ENCODE measurements at regions not wholly inside any gene's neighbourhood (a gene's known extent, or its start where the extent isn't known, plus 50 kb on each side); places are given as distances from the start of the nearest gene placed in this dataset.

DNA sequence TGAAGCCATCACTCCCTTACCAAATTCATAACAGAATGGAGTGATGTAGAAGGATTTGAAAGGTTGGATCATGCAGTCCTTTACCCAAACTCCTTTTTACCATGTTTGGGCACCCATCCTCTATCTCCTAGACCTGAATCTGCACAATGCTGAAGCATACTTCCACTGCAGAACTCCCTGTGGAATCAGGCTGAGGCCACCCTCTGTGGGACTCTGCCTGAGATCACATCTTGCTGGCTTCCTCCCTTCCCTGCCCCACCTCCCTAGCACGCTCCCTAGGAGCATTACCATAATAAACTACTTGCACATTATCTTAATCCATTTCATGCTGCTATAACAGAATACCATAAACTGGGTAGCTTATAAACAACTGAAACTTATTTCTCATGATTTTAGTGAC lies 68.4 kb upstream of the VSTM2B start:
- TF ChIP-seq, protein P1, sequence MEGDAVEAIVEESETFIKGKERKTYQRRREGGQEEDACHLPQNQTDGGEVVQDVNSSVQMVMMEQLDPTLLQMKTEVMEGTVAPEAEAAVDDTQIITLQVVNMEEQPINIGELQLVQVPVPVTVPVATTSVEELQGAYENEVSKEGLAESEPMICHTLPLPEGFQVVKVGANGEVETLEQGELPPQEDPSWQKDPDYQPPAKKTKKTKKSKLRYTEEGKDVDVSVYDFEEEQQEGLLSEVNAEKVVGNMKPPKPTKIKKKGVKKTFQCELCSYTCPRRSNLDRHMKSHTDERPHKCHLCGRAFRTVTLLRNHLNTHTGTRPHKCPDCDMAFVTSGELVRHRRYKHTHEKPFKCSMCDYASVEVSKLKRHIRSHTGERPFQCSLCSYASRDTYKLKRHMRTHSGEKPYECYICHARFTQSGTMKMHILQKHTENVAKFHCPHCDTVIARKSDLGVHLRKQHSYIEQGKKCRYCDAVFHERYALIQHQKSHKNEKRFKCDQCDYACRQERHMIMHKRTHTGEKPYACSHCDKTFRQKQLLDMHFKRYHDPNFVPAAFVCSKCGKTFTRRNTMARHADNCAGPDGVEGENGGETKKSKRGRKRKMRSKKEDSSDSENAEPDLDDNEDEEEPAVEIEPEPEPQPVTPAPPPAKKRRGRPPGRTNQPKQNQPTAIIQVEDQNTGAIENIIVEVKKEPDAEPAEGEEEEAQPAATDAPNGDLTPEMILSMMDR (IDR thresholded peaks at IDR 0.05; ENCODE audit: poor library complexity, severe bottlenecking): no peak
- TF ChIP-seq, protein P2, sequence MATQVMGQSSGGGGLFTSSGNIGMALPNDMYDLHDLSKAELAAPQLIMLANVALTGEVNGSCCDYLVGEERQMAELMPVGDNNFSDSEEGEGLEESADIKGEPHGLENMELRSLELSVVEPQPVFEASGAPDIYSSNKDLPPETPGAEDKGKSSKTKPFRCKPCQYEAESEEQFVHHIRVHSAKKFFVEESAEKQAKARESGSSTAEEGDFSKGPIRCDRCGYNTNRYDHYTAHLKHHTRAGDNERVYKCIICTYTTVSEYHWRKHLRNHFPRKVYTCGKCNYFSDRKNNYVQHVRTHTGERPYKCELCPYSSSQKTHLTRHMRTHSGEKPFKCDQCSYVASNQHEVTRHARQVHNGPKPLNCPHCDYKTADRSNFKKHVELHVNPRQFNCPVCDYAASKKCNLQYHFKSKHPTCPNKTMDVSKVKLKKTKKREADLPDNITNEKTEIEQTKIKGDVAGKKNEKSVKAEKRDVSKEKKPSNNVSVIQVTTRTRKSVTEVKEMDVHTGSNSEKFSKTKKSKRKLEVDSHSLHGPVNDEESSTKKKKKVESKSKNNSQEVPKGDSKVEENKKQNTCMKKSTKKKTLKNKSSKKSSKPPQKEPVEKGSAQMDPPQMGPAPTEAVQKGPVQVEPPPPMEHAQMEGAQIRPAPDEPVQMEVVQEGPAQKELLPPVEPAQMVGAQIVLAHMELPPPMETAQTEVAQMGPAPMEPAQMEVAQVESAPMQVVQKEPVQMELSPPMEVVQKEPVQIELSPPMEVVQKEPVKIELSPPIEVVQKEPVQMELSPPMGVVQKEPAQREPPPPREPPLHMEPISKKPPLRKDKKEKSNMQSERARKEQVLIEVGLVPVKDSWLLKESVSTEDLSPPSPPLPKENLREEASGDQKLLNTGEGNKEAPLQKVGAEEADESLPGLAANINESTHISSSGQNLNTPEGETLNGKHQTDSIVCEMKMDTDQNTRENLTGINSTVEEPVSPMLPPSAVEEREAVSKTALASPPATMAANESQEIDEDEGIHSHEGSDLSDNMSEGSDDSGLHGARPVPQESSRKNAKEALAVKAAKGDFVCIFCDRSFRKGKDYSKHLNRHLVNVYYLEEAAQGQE (IDR thresholded peaks at IDR 0.05; ENCODE audit: borderline replicate concordance): no peak
- TF ChIP-seq RAD21 (conservative IDR thresholded peaks at IDR 0.05) (no peak), SMC3 (conservative IDR thresholded peaks at IDR 0.05; ENCODE audit: poor library complexity) (no peak), TAF1 (IDR thresholded peaks at IDR 0.05; ENCODE audit: low read depth) (no peak), EP300 (conservative IDR thresholded peaks at IDR 0.05; ENCODE audit: poor library complexity, severe bottlenecking) (no peak), EZH2 (IDR thresholded peaks at IDR 0.05; ENCODE audit: borderline replicate concordance, insufficient read depth, low read length, poor library complexity, severe bottlenecking) (no peak), POLR2AphosphoS5 (IDR thresholded peaks at IDR 0.05) (no peak), MXI1 (conservative IDR thresholded peaks at IDR 0.05; ENCODE audit: poor library complexity, severe bottlenecking) (no peak)

Measured in neural cell (in vitro differentiated cells).